Thymus (tissue), 11 donors: ENCODE measurements at regions not wholly inside any gene's neighbourhood (a gene's known extent, or its start where the extent isn't known, plus 50 kb on each side); places are given as distances from the start of the nearest gene placed in this dataset.

Experiments used
- DNase-seq, 9 donors: peaks; one replicate each; pipeline ENCODE4 v3.0.0-alpha.2; 2013; ENCODE audit warnings: low spot score in 9 of 9, low read depth in 6 of 9, missing footprints in 1 of 9
- H3K27ac ChIP-seq, 2 donors: one replicate each; pipeline ENCODE4 v1.5.1; 2013; ENCODE audit warnings: control low read depth in 1 of 2, low read depth in 1 of 2, low read length in 1 of 2, mild to moderate bottlenecking in 1 of 2, moderate library complexity in 1 of 2
- H3K27me3 ChIP-seq, 2 donors: one replicate each; pipeline ENCODE4 v1.5.1; 2013; ENCODE audit warnings: low read length in 1 of 2; ENCODE audit not compliant: control insufficient read depth in 2 of 2, insufficient read depth in 1 of 2
- H3K36me3 ChIP-seq, 2 donors: one replicate each; pipeline ENCODE4 v1.5.1; 2013; ENCODE audit warnings: low read length in 1 of 2, mild to moderate bottlenecking in 1 of 2, moderate library complexity in 1 of 2; ENCODE audit not compliant: control insufficient read depth in 2 of 2, insufficient read depth in 2 of 2
- H3K4me1 ChIP-seq, 2 donors: one replicate each; pipeline ENCODE4 v1.5.1; 2013; ENCODE audit warnings: low read length in 2 of 2; ENCODE audit not compliant: control insufficient read depth in 2 of 2, insufficient read depth in 2 of 2
- H3K4me3 ChIP-seq, 2 donors: one replicate each; pipeline ENCODE4 v1.5.1; 2013; ENCODE audit warnings: low read length in 2 of 2, control low read depth in 1 of 2, mild to moderate bottlenecking in 1 of 2
- H3K9me3 ChIP-seq, 2 donors: one replicate each; pipeline ENCODE4 v1.5.1; 2013; ENCODE audit warnings: low read length in 1 of 2, mild to moderate bottlenecking in 1 of 2; ENCODE audit not compliant: control insufficient read depth in 2 of 2, insufficient read depth in 1 of 2
- WGBS: extraction: QIAGEN DNeasy Blood & Tissue Kit; methylation state at CpG from one replicate; pipeline ENCODE4 v1.1.7; 2013; 5-methylcytosine and 5-hydroxymethylcytosine counted together
- donor health status: healthy.

DNA sequence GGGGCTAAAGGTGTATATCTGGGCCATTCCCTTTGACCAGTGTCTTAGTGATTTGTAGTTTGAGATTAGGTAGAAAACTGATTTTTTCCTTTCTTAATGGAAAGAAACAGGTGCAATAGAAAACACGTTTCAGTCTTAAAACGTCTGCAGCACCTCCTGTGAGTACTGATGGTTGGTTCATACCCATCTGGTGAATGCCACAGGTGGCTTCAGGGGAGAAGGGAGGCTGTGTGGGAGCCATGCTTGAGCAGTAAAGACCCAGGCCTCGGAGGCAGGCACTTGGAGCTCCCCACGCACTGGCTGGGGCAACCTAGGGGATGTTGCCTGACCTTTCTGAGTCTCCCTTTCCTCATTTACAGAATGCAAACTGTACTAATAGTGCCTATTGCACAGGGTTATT lies 171.5 kb upstream of the GRB10 start:
- no peak overlapping the region for H3K4me3 ChIP-seq
- no peaks in the 10 kb centered on the region for H3K9me3 ChIP-seq
- DNase-seq, result no peak
- no peaks in the 10 kb centered on the region for H3K4me1 ChIP-seq
- H3K27me3 ChIP-seq, result no peaks in the 10 kb centered on the region
- H3K36me3 ChIP-seq, result no peaks in the 10 kb centered on the region
- H3K27ac ChIP-seq, result no peak overlapping the region
- WGBS, result 74% methylated on average over 4 of the region's 4 CpGs

DNA sequence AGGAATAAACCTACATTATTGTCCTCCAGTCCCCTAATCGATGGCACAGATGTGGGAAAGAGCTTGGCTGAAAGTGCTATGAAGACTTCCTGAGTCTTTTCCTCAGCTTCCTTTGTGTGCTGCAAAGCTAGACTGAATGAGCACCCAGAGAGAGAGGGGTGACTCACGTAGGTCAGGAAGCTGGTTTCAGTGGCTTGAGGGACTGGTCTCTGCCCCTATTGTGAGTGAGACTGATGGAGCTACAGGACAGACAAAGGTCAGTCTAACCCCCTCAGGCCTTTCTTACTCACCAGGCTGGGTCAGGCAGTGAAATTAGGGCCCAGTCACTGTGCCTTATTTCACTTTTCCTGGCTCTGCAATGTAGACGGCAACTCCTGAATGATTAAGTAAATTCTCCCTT lies 171.1 kb upstream of the GRB10 start:
- Histone ChIP-seq H3K9me3 (no peaks in the 10 kb centered on the region), H3K27me3 (no peaks in the 10 kb centered on the region), H3K27ac (no peak overlapping the region), H3K4me3 (no peak overlapping the region), H3K36me3 (no peaks in the 10 kb centered on the region), H3K4me1 (no peaks in the 10 kb centered on the region)
- 51% methylated on average over 3 of the region's 3 CpGs for WGBS
- DNase-seq, result no peak

DNA sequence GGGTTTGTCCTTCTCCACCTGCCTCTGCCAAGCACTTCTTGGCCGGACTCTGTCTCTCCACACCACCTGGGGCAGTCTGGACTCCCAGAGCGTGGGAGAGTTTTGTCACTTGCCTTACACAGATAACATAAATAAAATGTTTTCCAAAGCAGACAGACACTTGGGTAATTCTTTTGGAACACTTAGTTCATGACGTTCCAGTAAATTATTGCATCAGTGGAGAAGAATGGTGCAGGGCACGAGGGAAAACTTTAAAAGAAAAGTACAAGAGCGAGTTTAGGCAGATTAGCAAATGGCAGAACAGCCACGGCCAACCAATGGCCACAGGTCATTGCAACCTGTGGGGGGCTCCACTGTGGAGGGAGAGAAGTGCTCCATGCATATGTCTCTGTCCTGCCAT lies 170.6 kb upstream of the GRB10 start:
- Histone ChIP-seq H3K4me3 (no peak overlapping the region), H3K27me3 (no peaks in the 10 kb centered on the region), H3K36me3 (no peaks in the 10 kb centered on the region), H3K4me1 (peaks cover 0 to under 1% of the 10 kb centered on the region in 2 donors), H3K27ac (no peak overlapping the region), H3K9me3 (no peaks in the 10 kb centered on the region)
- no peak for DNase-seq
- WGBS, result 95% methylated on average over 6 of the region's 6 CpGs

DNA sequence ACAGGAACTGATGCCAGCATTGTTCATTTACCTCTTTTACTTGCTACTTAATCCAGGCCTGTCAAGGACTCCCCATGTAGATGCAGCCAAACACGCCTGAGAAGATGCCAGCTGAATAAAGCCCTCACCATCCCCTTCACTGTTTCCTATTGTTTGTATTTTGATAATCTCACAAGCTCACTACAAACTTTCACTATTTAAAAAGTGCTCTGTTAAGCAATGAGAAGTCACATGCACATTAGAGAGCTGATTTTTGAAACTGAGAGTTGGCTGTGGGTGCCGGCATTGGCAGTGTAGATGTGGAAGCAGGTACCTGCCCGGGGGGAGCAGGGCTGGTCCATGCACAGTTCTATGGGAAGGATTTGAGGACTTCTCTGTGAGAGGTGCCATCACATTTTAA lies 169.8 kb upstream of the GRB10 start:
- no peaks in the 10 kb centered on the region for H3K27me3 ChIP-seq
- 95% methylated on average over 3 of the region's 3 CpGs for WGBS
- DNase-seq, result no peak

DNA sequence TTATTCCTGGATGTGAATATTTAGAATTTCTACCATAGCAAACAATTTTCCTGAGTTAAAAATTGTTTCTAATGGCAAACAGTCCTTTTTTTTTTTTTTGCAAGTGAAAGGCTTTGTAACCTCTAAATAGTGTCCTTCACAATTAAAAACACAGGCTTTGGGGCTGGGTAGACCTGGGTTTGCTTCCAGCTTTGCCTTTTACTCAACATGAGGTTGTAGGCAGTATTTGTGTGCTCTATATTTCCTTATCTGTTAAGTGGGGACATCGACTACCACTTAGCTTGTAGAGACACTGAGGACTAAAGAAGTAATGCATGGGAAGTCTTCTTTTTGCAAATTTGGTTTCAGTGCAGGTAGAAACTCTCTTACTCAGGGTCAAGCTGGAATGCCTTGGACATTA lies 169.4 kb upstream of the GRB10 start:
- no peaks in the 10 kb centered on the region for H3K27me3 ChIP-seq
- H3K9me3 ChIP-seq, result peaks cover 0 to 5% of the 10 kb centered on the region in 2 donors
- no peak for DNase-seq
- H3K4me1 ChIP-seq, result peaks cover 0 to 7% of the 10 kb centered on the region in 2 donors
- no peaks in the 10 kb centered on the region for H3K36me3 ChIP-seq
- no peak overlapping the region for H3K27ac ChIP-seq
- H3K4me3 ChIP-seq, result no peak overlapping the region
- WGBS, result 97% methylated on average over 1 of the region's 1 CpG

More for the DNA sequence above, 169.8 kb upstream of the GRB10 start:
- peaks cover 0 to 1% of the 10 kb centered on the region in 2 donors for H3K9me3 ChIP-seq
- peaks cover 0 to 7% of the 10 kb centered on the region in 2 donors for H3K4me1 ChIP-seq
- H3K27ac ChIP-seq, result no peak overlapping the region
- no peak overlapping the region for H3K4me3 ChIP-seq
- no peaks in the 10 kb centered on the region for H3K36me3 ChIP-seq

DNA sequence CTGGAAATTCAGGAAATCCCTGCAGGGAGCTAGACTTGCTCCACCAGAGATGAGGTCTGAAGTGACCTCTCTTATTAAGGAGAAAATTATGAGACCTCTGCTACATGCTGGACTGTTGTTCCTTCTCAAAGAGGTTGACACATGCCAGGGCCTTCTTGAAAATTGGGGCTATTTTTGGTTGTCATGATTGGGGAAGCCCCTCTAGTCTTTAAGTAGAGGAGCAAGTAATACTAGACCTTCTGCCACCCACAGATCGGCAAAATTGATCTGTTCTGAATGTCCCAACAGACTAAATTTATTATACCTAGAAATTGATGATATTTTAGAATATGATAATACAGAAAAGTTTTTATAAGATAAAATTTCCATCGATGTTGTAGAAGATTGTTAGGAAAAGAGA lies 160.8 kb upstream of the GRB10 start:
- Histone ChIP-seq H3K27me3 (no peaks in the 10 kb centered on the region), H3K36me3 (no peaks in the 10 kb centered on the region), H3K9me3 (peaks cover 0 to 5% of the 10 kb centered on the region in 2 donors), H3K4me1 (peaks cover 0 to 18% of the 10 kb centered on the region in 2 donors), H3K27ac (no peak overlapping the region), H3K4me3 (no peak overlapping the region)
- DNase-seq, result no peak
- 98% methylated on average over 2 of the region's 2 CpGs for WGBS

DNA sequence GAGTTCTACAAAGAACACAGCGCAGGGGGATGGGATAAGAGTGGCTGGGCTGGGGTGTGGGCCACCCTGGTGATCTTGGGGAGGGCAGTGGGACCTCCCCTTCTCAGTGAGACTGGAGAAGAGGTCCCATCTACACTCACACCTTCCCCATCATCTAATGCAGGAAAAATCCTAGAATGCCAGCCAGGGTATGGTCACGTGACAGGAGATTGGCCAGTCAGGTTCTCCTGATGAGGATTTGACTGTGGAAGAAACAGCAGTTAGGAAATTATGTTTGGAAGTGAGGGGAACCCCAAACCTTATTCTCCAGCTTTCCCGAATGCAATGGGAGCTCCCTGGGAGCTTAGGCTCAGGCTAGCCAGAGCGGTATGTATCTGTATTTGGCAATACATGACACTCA lies 158.8 kb upstream of the GRB10 start:
- H3K9me3 ChIP-seq, result no peaks in the 10 kb centered on the region
- peaks cover 0 to 11% of the 10 kb centered on the region in 2 donors for H3K4me1 ChIP-seq
- DNase-seq, result no peak
- no peak overlapping the region for H3K4me3 ChIP-seq
- no peak overlapping the region for H3K27ac ChIP-seq
- WGBS, result 99% methylated on average over 4 of the region's 4 CpGs
- H3K36me3 ChIP-seq, result no peaks in the 10 kb centered on the region
- H3K27me3 ChIP-seq, result no peaks in the 10 kb centered on the region

DNA sequence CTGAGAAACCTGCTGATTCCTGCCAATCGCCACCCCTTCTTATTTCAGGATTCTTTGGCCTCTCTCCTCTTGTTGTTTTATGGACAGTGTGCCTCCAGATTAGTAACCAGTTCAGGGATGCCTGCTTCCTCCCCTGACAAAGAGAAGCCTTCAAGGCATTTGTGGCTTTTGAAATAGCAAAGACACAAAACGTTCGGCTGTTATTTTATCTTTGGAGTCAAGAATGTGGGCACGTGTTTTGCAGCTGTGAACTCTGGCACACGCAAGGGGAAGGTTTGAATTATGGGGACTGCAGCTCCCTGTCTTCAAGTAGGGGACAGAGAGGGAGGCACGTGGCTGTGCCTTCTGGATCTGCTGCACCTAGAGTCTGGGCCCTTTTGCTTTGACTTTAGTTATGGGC lies 157.9 kb upstream of the GRB10 start:
- 46% methylated on average over 6 of the region's 6 CpGs for WGBS
- H3K4me1 ChIP-seq, result peaks cover 0 to 11% of the 10 kb centered on the region in 2 donors
- H3K27ac ChIP-seq, result no peak overlapping the region
- peak in 2 of 9 donors; percentile 2 to 22 for DNase-seq
- H3K27me3 ChIP-seq, result no peaks in the 10 kb centered on the region
- H3K9me3 ChIP-seq, result no peaks in the 10 kb centered on the region
- no peaks in the 10 kb centered on the region for H3K36me3 ChIP-seq
- no peak overlapping the region for H3K4me3 ChIP-seq

DNA sequence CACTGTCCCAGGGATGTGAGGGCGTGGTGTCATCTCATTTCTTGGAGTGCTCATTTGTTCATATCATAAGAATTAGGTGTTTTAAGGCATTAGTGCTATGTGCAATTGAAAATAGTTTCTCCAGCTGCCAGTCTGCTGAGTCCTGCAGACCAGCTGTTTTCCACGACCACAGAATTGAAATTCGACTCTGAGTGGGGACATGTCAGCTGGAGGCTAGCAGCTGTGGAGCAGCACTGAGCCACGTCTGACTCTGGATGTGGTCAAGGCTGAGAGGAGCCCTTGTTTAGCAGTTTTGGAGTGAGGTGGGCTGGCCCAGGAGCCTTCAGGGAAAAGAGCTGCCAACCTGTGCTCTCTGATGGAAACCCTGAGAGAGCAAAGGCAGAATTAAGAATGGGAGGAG lies 156.3 kb upstream of the GRB10 start:
- Histone ChIP-seq H3K27ac (no peak overlapping the region), H3K4me1 (peaks cover 0 to 11% of the 10 kb centered on the region in 2 donors), H3K27me3 (no peaks in the 10 kb centered on the region), H3K9me3 (no peaks in the 10 kb centered on the region), H3K4me3 (no peak overlapping the region), H3K36me3 (no peaks in the 10 kb centered on the region)
- no peak for DNase-seq
- WGBS, result 40% methylated on average over 4 of the region's 4 CpGs

DNA sequence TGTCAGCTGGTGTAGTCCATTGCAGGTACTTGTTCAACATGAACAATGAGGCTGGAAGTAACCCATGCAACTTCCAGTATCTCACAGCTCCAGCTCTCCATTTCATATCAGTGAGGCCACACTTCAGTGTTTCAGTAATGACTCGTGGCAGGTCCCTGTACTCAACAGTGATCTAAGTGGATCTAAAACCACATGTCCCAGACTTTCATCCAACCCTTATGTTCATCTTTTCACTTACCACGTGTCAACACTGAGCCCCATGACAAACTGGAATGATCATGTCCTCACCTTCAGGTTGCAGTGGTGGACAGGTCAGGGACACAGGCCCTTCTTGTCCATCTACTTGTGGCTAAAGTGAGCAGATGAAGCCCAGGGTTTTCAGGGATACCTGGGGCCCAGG lies 155.0 kb upstream of the GRB10 start:
- H3K27ac ChIP-seq, result no peak overlapping the region
- no peaks in the 10 kb centered on the region for H3K9me3 ChIP-seq
- WGBS, result 93% methylated on average over 2 of the region's 2 CpGs
- peaks cover 0 to 11% of the 10 kb centered on the region in 2 donors for H3K4me1 ChIP-seq
- no peak overlapping the region for H3K4me3 ChIP-seq
- no peaks in the 10 kb centered on the region for H3K36me3 ChIP-seq
- no peak for DNase-seq
- no peaks in the 10 kb centered on the region for H3K27me3 ChIP-seq
